Trophoblast cell (in vitro differentiated cells and primary cell): ENCODE measurements at regions not wholly inside any gene's neighbourhood (a gene's known extent, or its start where the extent isn't known, plus 50 kb on each side); places are given as distances from the start of the nearest gene placed in this dataset.

Source experiments
- DNase-seq, 2 donors: peaks; one replicate each; pipeline ENCODE4 v3.0.0-alpha.2; 2016
- H2AFZ ChIP-seq: 2 replicates; pipeline ENCODE4 v1.6.1; 2013; ENCODE audit warnings: low read length, moderate library complexity, mild to moderate bottlenecking; ENCODE audit not compliant: insufficient read depth, poor library complexity
- H2AK5ac ChIP-seq: 2 replicates; pipeline ENCODE4 v1.6.1; 2013; ENCODE audit warnings: mild to moderate bottlenecking, low read length
- H2BK120ac ChIP-seq: 2 replicates; pipeline ENCODE4 v1.6.1; 2013; ENCODE audit warnings: low read length, mild to moderate bottlenecking, moderate library complexity; ENCODE audit not compliant: insufficient read depth, poor library complexity
- H2BK12ac ChIP-seq: 2 replicates; pipeline ENCODE4 v1.6.1; 2013; ENCODE audit warnings: mild to moderate bottlenecking, low read length, moderate library complexity
- H2BK5ac ChIP-seq: 2 replicates; pipeline ENCODE4 v1.6.1; 2013; ENCODE audit warnings: low read length, low read depth, moderate library complexity, mild to moderate bottlenecking; ENCODE audit not compliant: poor library complexity
- H3K14ac ChIP-seq: 2 replicates; pipeline ENCODE4 v1.6.1; 2013; ENCODE audit warnings: mild to moderate bottlenecking, low read length
- H3K18ac ChIP-seq: 2 replicates; pipeline ENCODE4 v1.6.1; 2013; ENCODE audit warnings: mild to moderate bottlenecking, low read length
- H3K23ac ChIP-seq: 2 replicates; pipeline ENCODE4 v1.6.1; 2013; ENCODE audit warnings: low read length
- H3K27ac ChIP-seq: 2 replicates; pipeline ENCODE4 v1.5.1; 2013; ENCODE audit warnings: low read depth, mild to moderate bottlenecking, inconsistent platforms, low read length, moderate library complexity
- H3K27me3 ChIP-seq: 2 replicates; pipeline ENCODE4 v1.6.1; 2013; ENCODE audit warnings: inconsistent platforms, mild to moderate bottlenecking, low read length, moderate library complexity; ENCODE audit not compliant: insufficient read depth
- H3K36me3 ChIP-seq, 2 experiments: 1 replicate in 1 of 2; 2 replicates in 1 of 2; pipeline ENCODE4 v1.6.1; 2013; ENCODE audit warnings: low read length in 2 of 2, mild to moderate bottlenecking in 2 of 2, moderate library complexity in 1 of 2; ENCODE audit not compliant: insufficient read depth in 2 of 2, control insufficient read depth in 1 of 2
- H3K4ac ChIP-seq: 2 replicates; pipeline ENCODE4 v1.6.1; 2013; ENCODE audit warnings: low read depth, mild to moderate bottlenecking, low read length, moderate library complexity
- H3K4me1 ChIP-seq, 2 experiments: 1 replicate in 1 of 2; 2 replicates in 1 of 2; pipeline ENCODE4 v1.6.1; 2013; ENCODE audit warnings: low read length in 2 of 2, mild to moderate bottlenecking in 2 of 2, moderate library complexity in 1 of 2; ENCODE audit not compliant: insufficient read depth in 2 of 2, control insufficient read depth in 1 of 2
- H3K4me2 ChIP-seq: 2 replicates; pipeline ENCODE4 v1.6.1; 2013; ENCODE audit warnings: inconsistent platforms, mild to moderate bottlenecking, low read length, moderate library complexity
- H3K4me3 ChIP-seq: 2 replicates; pipeline ENCODE4 v1.5.1; 2013; ENCODE audit warnings: mild to moderate bottlenecking, low read depth, low read length, inconsistent platforms
- H3K79me1 ChIP-seq: one replicate; pipeline ENCODE4 v1.6.1; 2013; ENCODE audit warnings: low read length
- H3K79me2 ChIP-seq: 2 replicates; pipeline ENCODE4 v1.6.1; 2013; ENCODE audit warnings: low read length, mild to moderate bottlenecking; ENCODE audit not compliant: control insufficient read depth, insufficient read depth, poor library complexity
- H3K9ac ChIP-seq: 2 replicates; pipeline ENCODE4 v1.6.1; 2013; ENCODE audit warnings: mild to moderate bottlenecking, low read length
- H3K9me3 ChIP-seq: 2 replicates; pipeline ENCODE4 v1.6.1; 2013; ENCODE audit warnings: low read depth, mild to moderate bottlenecking, control low read depth, inconsistent platforms, low read length; ENCODE audit not compliant: insufficient read depth
- H4K12ac ChIP-seq: 2 replicates; pipeline ENCODE4 v1.6.1; 2013; ENCODE audit warnings: low read depth, mild to moderate bottlenecking, low read length, moderate library complexity
- H4K8ac ChIP-seq: 2 replicates; pipeline ENCODE4 v1.6.1; 2013; ENCODE audit warnings: low read depth, mild to moderate bottlenecking, low read length, moderate library complexity
- H4K91ac ChIP-seq: one replicate; pipeline ENCODE4 v1.6.1; 2013; ENCODE audit warnings: low read depth, mild to moderate bottlenecking, low read length, moderate library complexity
- WGBS: extraction: QIAGEN DNeasy Blood & Tissue Kit; methylation state at CpG from one replicate; pipeline ENCODE4 v1.1.7; 2013; ENCODE audit warnings: missing lambda C conversion rate; ENCODE audit not compliant: insufficient read length, insufficient coverage; ENCODE audit errors: extremely low coverage; 5-methylcytosine and 5-hydroxymethylcytosine counted together

- Histone ChIP-seq H2BK12ac (no peak overlapping the region), H3K4me2 (no peak overlapping the region), H4K12ac (no peak overlapping the region), H3K14ac (no peak overlapping the region), H3K9ac (no peak overlapping the region), H3K4me3 (no peak overlapping the region), H2AFZ (no peak overlapping the region), H4K91ac (peak overlapping the region; percentile 15), H3K4me1 (peaks cover 8 to 10% of the 10 kb centered on the region in 2 experiments), H3K4ac (no peak overlapping the region), H3K23ac (no peak overlapping the region), H3K36me3 (no peaks in the 10 kb centered on the region), H2BK5ac (no peak overlapping the region), H2AK5ac (no peak overlapping the region), H3K9me3 (no peaks in the 10 kb centered on the region), H3K79me2 (no peaks in the 10 kb centered on the region), H3K27ac (no peak overlapping the region), H3K18ac (no peak overlapping the region), H3K27me3 (no peaks in the 10 kb centered on the region), H4K8ac (no peak overlapping the region), H2BK120ac (no peak overlapping the region), H3K79me1 (peaks cover 8% of the 10 kb centered on the region)
- DNase-seq: peak; percentile 51 to 60
- WGBS: no CpG with 5 or more reads among the region's 3 CpGs
Measured at GRCh38 chr9:81381694-81382093, 307.7 kb downstream of the TLE1 start.

DNA sequence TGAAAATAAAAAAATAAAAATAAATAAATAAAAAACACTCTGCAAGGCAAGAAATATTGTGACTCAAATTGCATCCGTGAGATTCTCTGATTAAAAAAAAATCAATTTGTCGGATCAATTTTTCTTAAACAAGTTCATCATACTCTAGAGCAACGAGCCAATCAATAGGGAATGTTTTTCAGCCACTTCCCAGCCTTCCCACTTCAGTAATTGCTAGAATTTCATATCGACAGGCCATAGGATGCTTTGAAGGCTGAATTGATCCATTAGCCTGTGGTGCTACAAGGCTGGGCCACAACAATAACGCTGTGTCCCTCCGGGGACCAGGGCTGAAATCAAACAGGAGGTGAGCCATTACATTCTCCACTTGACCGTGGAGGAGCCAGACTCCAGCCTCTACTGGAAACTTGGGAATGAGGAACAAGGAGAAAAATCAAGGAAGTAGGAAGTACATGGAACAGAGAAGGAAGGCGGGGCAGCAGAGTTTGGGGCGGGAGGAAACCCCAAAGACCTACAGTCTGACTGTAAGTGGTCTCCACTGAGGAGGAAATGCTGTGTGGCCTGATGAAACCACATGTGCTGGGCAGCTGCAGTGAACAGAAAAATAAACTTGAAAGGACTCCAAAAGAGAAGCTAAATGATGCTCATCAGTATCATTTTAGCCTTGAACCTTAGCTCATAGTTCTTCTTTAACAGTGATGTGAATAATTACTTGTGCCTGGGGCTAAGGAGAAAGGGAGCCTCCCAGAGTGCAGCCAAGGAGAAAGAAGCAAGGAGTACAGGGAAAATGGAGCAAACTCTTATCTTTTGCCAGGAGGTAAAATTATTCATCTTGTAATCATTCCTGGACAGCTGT is 308.6 kb downstream of the TLE1 start:
- no peak overlapping the region for H3K23ac ChIP-seq
- H3K4me1 ChIP-seq: peaks cover 11 to 17% of the 10 kb centered on the region in 2 experiments
- H2BK120ac ChIP-seq: peak overlapping the region; percentile 78
- H2BK5ac ChIP-seq: peak overlapping the region; percentile 31
- H2AFZ ChIP-seq: no peak overlapping the region
- no peak overlapping the region for H3K27ac ChIP-seq
- H3K4me3 ChIP-seq: no peak overlapping the region
- peak overlapping the region; percentile 35 for H4K8ac ChIP-seq
- H2BK12ac ChIP-seq: peak overlapping the region; percentile 69
- H3K27me3 ChIP-seq: no peaks in the 10 kb centered on the region
- peak overlapping the region; percentile 1 for H3K14ac ChIP-seq
- no peak overlapping the region for H4K12ac ChIP-seq
- H3K9ac ChIP-seq: no peak overlapping the region
- no peaks in the 10 kb centered on the region for H3K36me3 ChIP-seq
- H3K4me2 ChIP-seq: no peak overlapping the region
- H3K79me2 ChIP-seq: no peaks in the 10 kb centered on the region
- no peaks in the 10 kb centered on the region for H3K9me3 ChIP-seq
- peak overlapping the region; percentile 60 for H2AK5ac ChIP-seq
- peak; percentile 42 to 74 for DNase-seq
- H3K4ac ChIP-seq: no peak overlapping the region
- WGBS: no CpG with 5 or more reads among the region's 9 CpGs
- H3K18ac ChIP-seq: no peak overlapping the region
- peaks cover 11% of the 10 kb centered on the region for H3K79me1 ChIP-seq
- peak overlapping the region; percentile 50 for H4K91ac ChIP-seq

DNA sequence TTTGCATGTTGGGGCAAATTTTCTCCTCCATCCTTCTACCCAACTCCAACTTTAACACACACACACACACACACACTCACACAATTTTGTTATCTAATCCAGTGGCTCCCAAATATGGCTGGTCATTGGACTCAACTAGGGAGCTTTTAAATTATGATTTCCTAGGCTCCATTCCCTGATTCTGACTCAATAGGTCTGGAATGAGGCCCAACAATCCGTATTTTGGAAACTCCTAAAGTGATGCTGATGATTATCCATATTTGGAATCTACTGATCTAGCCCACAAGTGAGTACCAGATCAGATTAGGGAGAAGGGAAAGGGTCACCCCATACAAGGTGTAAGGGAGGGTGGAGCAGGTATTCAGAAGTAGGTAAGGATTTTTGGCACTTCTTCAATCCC is 309.7 kb downstream of the TLE1 start:
- Histone ChIP-seq H2BK120ac (no peak overlapping the region), H3K27me3 (no peaks in the 10 kb centered on the region), H3K79me2 (no peaks in the 10 kb centered on the region), H3K4me1 (peaks cover 15 to 25% of the 10 kb centered on the region in 2 experiments), H4K8ac (no peak overlapping the region), H4K12ac (no peak overlapping the region), H3K4me3 (no peak overlapping the region), H2AFZ (no peak overlapping the region), H3K9ac (no peak overlapping the region), H3K27ac (no peak overlapping the region), H2BK5ac (no peak overlapping the region), H3K14ac (no peak overlapping the region), H3K18ac (no peak overlapping the region), H3K23ac (no peak overlapping the region), H2BK12ac (no peak overlapping the region), H3K36me3 (no peaks in the 10 kb centered on the region), H4K91ac (peak overlapping the region; percentile 47), H3K4ac (no peak overlapping the region), H3K9me3 (no peaks in the 10 kb centered on the region), H2AK5ac (no peak overlapping the region), H3K4me2 (peak overlapping the region; percentile 2), H3K79me1 (peaks cover 15% of the 10 kb centered on the region)
- peak; percentile 35 to 81 for DNase-seq
- WGBS: no CpG with 5 or more reads among the region's 1 CpG

DNA sequence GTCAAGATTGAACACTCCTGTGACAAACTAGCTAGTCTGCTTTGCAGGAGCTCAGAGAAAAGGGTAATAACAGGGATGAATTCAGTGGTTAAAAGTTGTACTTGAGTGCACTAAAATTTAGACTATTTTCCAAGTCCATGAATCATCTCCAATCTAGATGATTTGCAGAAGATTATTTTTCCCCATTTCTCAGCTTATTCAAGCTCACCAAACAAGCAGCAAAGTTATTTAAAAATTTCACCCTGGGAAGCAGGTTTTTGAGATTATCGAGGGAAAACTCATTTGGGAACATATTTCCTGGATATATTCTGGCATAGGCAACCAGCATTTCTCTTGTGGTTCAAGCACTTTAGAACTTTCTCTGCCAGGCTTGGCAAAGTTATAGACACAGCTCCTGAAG is 311.4 kb downstream of the TLE1 start:
- H2AFZ ChIP-seq: no peak overlapping the region
- no peaks in the 10 kb centered on the region for H3K27me3 ChIP-seq
- peaks cover 22% of the 10 kb centered on the region for H3K79me1 ChIP-seq
- no peak overlapping the region for H3K9ac ChIP-seq
- no peaks in the 10 kb centered on the region for H3K79me2 ChIP-seq
- no peak overlapping the region for H3K18ac ChIP-seq
- no peaks in the 10 kb centered on the region for H3K36me3 ChIP-seq
- H3K9me3 ChIP-seq: no peaks in the 10 kb centered on the region
- no peak overlapping the region for H3K23ac ChIP-seq
- H2BK120ac ChIP-seq: no peak overlapping the region
- H3K14ac ChIP-seq: no peak overlapping the region
- no peak overlapping the region for H4K8ac ChIP-seq
- H3K4me2 ChIP-seq: no peak overlapping the region
- no peak overlapping the region for H4K12ac ChIP-seq
- DNase-seq: peak; percentile 16 to 82
- no peak overlapping the region for H2BK12ac ChIP-seq
- H2BK5ac ChIP-seq: no peak overlapping the region
- no peak overlapping the region for H3K4me3 ChIP-seq
- no peak overlapping the region for H2AK5ac ChIP-seq
- no CpG with 5 or more reads among the region's 1 CpG for WGBS
- no peak overlapping the region for H3K27ac ChIP-seq
- no peak overlapping the region for H3K4ac ChIP-seq
- H3K4me1 ChIP-seq: peaks cover 22 to 32% of the 10 kb centered on the region in 2 experiments
- H4K91ac ChIP-seq: no peak overlapping the region
